AG04449 (cell line): ENCODE measurements at regions not wholly inside any gene's neighbourhood (a gene's known extent, or its start where the extent isn't known, plus 50 kb on each side); places are given as distances from the start of the nearest gene placed in this dataset.

Experiments used
- CTCF ChIA-PET: fragments of 350-600 bp; formaldehyde crosslinking; extraction: SDS; loops from one replicate; lab custom pipeline; 2021; ENCODE audit warnings: antibody characterized with exemption; lab: Yijun Ruan, JAX
- POLR2A ChIA-PET: fragments of 400-600, 350-600 bp; formaldehyde crosslinking; extraction: SDS; loops from one replicate; lab custom pipeline; 2020; ENCODE audit warnings: antibody characterized with exemption, inconsistent platforms; lab: Yijun Ruan, JAX
- DNase-seq: peaks from one replicate; pipeline ENCODE4 v3.0.0-alpha.2; 2010; ENCODE audit warnings: low read depth, low spot score
- H3K4me3 ChIP-seq: 2 replicates; pipeline ENCODE4 v1.5.1; 2011; ENCODE audit warnings: low read depth, mild to moderate bottlenecking, control low read depth, low read length
- TF ChIP-seq, protein P1 (sequence below): IDR thresholded peaks from one replicate; pipeline ENCODE4 v1.5.1; 2011; ENCODE audit warnings: mild to moderate bottlenecking, moderate library complexity, low read length, control low read depth, inconsistent platforms; ENCODE audit not compliant: insufficient read depth; ENCODE audit errors: missing control alignments

DNA sequence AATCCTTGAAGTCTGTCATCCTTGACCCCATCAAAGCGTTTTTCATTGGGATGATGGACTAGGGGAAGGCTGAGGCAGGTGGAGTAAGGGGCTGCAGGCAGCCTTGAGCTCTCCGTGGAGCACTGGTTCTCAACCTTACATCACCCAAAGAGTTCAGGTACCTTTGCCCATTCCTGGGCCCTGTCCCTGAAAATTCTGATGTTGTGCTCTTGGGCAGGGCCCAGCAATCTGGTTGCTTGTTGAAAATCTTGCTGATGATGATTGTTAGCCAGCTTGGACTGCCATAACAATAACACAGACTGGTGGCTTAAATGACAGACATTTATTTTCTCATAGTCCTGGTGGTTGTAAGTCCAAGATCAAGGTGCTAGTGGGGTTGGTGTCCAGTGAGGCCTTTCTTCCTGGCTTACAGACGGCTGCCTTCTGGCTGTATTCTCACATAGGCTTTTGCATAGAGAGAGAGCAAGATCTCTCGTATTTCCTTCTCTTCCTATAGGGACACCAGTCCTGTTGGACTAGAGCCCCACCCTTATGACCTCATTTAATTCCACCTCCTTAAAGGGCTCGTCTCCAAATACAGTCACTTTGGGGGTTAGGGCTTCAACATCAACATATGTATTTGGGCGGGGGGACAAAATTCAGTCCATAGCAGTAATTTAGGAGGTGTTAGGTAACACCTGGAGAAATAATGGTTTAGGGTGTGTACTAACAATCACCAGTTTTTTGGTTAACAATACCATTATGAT is 104.9 kb downstream of the PLEKHG1 start:
- no peak for DNase-seq
- no peak overlapping the region for H3K4me3 ChIP-seq
- TF ChIP-seq, protein P1, sequence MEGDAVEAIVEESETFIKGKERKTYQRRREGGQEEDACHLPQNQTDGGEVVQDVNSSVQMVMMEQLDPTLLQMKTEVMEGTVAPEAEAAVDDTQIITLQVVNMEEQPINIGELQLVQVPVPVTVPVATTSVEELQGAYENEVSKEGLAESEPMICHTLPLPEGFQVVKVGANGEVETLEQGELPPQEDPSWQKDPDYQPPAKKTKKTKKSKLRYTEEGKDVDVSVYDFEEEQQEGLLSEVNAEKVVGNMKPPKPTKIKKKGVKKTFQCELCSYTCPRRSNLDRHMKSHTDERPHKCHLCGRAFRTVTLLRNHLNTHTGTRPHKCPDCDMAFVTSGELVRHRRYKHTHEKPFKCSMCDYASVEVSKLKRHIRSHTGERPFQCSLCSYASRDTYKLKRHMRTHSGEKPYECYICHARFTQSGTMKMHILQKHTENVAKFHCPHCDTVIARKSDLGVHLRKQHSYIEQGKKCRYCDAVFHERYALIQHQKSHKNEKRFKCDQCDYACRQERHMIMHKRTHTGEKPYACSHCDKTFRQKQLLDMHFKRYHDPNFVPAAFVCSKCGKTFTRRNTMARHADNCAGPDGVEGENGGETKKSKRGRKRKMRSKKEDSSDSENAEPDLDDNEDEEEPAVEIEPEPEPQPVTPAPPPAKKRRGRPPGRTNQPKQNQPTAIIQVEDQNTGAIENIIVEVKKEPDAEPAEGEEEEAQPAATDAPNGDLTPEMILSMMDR: no peak
- POLR2A ChIA-PET: no interaction called here
- CTCF ChIA-PET: no interaction called here

DNA sequence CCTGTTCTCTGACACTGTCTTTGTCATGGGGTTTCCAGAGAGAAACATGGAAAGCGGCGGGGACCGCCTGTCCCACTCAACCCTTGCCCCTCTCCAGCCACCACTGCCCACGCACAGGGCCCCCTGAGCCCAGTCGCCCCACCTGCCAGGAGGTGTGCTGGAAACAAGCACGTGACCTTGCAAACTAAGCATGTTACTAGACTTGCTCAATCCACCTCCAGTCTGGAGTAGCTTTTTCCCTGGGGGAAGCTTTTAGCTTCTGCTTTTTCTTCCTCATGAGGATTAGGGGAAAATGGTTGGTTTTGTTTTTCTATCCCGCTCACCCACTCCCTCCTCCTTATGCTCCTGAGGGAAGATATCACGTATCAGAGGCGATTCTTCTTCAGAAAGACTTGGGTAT is 105.7 kb downstream of the PLEKHG1 start:
- ChIA-PET POLR2A (no interaction called here), CTCF (no interaction called here)
- DNase-seq: no peak
- TF ChIP-seq, protein P1: no peak
- no peak overlapping the region for H3K4me3 ChIP-seq

DNA sequence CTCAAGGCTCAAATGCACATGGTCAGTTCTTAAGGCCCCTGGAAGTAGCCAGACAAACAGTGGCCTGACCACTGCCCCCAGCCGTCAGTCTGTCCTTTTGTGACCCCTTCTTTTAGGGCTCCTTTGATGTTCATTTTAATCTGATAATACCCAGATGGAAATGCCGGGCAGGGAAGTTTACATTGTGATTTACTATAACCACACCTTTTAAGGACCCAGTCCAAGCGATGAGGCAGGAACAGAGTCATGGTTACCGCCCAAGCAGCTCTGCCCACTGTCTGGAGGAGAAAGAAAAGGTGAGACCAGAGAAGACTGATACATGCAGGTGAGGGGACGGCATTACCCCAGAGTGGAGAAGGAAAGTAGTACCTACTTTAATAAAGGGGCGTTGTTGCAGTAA is 110.6 kb downstream of the PLEKHG1 start:
- no peak for DNase-seq
- TF ChIP-seq, protein P1: no peak
- POLR2A ChIA-PET: no interaction called here
- CTCF ChIA-PET: no interaction called here
- no peak overlapping the region for H3K4me3 ChIP-seq

DNA sequence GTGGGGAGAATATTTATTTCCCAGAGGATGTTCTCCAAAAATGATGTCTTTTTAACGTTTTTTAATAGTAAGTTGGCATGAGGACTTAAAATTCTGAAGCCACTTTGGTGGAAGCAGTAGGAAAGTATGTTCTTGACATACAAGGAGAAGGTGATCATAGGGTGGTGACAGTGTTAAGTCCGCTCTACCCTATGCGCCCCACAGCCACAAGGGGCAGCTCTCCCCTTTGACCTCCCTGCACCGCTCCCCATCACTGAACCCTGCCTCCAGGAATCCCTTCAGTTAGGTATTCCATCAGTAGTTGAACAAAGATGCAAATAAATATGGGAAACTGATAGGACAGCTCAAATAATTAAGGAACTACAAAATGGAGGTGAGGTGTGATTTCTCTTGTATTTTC is 111.4 kb downstream of the PLEKHG1 start:
- POLR2A ChIA-PET: no interaction called here
- TF ChIP-seq, protein P1: no peak
- CTCF ChIA-PET: no interaction called here
- no peak for DNase-seq
- no peak overlapping the region for H3K4me3 ChIP-seq

DNA sequence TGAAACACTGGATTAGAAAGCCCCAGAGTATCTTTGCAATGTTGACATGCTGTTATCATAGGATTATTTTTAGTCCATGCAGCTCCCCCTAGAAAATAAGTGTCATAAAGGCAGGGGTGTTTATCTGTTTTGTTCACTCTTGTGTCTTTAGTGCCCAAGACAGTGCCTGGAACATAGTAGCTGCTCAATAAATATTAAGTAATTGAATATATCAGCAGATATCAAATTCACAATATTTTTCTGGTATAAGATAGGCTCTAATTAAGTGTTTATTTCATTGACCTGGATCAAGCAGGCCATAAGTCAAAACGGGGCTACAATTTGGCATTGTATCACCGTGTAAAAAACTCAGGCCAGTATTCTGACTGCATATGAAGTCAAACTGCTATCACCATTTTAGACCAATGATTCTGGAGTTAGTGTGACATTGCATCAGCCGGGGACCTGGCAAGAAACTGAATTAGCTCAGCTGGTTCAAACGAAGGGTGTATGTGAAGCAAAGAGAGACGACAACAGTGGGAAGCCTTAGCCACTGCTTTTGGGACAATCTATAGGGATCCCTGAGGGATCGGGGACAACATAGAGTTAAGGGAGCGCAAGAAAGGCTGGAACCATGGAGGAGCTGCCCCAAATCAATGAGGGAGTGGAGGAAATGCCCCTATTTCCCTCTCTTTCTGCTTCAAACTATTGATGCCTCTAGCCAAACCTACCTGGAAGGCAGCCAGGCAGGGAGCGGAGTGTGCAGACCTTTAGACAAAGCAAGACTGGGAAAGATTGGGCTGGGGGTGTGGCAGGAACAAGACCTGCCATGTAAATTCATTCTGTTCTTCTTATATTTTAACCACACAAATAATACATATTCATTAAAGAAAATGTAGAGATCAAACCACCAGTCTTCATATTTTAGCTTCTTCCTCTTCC is 112.2 kb downstream of the PLEKHG1 start:
- POLR2A ChIA-PET: no interaction called here
- TF ChIP-seq, protein P1: no peak
- no peak overlapping the region for H3K4me3 ChIP-seq
- CTCF ChIA-PET: no interaction called here
- no peak for DNase-seq

DNA sequence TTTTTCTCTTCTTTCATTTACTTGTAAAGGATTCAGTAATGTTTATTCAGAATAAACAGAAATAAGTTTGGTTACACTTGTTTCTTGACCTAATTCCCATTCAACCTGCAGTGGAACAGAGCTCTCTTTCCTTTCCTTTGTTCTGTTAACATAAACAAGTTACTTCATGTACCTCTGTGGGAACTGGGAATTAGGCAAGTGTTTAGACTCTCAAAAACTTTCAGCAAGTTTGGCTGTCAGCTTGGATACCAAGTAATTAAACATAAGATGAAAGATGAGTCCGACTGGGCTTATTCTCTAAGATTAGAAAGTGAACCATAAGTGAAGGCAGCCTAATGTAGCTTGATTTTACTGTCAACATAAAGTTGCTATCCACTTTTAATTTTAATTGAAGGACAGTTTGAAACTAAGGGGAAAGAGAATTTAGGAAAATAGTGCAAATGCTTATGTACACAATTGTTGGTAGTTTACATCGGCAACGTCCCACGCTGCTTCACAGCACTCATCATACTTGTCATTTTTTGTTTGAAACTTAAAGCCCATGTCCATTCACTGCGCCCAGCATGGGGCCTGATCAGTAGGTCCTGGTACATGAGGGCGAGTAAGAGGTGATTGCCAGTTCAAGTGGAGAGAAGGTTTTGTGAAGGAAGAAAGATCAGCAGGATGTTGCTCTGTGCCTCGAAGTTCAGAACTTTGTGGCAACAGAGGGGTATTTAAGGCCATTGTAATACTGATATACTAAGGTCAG is 113.0 kb downstream of the PLEKHG1 start:
- CTCF ChIA-PET: no interaction called here
- TF ChIP-seq, protein P1: no peak
- no peak overlapping the region for H3K4me3 ChIP-seq
- POLR2A ChIA-PET: no interaction called here
- DNase-seq: no peak
